ENCODE measurements at regions not wholly inside any gene's neighbourhood (a gene's known extent, or its start where the extent isn't known, plus 50 kb on each side); places are given as distances from the start of the nearest gene placed in this dataset.

DNA sequence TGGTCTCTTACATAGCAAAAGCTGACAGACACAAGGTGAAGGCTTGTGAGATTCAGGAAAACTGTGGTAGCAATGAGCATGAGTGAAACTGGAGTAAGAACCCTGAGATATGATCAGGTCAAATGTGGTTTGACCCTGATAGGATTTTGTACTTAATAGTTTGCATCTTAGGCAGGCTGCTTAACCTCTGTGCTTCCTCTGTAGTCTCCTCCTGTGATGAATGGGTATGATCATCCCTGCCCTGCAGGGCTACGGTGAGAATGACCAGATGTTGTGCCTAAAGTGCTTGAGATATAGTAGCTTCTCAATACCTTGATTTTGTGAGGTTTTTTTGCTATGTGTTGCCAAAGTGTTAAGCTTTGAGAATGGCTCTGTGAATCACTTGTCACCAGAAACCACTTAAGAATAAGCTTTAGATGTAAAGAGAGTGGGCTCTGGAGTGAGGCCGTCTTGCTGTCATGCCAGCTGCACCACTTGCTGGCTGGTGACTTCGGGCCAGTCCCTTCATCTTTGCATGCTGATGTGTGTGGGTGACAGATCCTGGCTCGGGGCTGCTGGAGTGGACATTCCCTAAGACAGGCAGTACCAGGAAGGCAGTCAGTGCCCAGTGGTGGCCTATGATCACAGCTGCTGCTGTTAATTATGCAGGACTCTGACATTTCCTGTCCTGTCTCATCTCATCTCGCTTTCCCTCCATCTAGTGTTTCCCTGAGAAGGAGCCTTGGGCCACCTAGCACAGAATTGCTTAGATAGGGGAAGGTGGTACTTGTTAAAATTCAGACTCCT, 254.7 kb downstream of the NFATC2 start:
- WGBS (ENCODE audit: insufficient coverage), result 66% methylated on average over 4 of the region's 5 CpGs
- Histone ChIP-seq H3K27ac (ENCODE audit: low read depth, low read length) (no peak overlapping the region), H3K9me3 (ENCODE audit: control insufficient read depth, insufficient read depth, low read length) (no peaks in the 10 kb centered on the region), H3K4me1 (ENCODE audit: control insufficient read depth, insufficient read depth, low read length) (no peaks in the 10 kb centered on the region), H3K36me3 (ENCODE audit: control insufficient read depth, insufficient read depth, low read length) (no peaks in the 10 kb centered on the region), H3K27me3 (ENCODE audit: control insufficient read depth, insufficient read depth, low read length) (no peaks in the 10 kb centered on the region), H3K4me3 (ENCODE audit: low read depth, low read length) (no peak overlapping the region)
- DNase-seq (ENCODE audit: low read depth in 4 of 6, low spot score in 6 of 6), result no peak

DNA sequence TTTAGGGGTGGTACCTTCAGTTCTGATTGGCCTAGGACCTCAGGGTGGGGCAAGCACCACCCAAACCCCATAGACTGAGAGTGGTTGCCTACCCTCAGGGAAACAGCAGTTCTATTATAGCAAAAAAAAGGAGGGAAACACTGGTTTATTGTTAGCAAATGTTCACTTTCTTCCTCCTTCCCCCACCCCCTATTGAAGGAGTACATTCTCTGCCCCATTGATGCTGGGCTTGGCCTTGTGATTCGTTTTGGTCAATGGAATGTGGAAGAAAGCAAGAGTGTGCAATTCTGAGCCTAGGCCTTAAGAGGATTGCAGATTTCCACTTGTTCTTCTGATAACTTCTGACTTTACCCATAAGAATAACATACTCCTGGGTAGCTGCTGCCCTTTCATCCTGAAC, 255.8 kb downstream of the NFATC2 start:
- WGBS (ENCODE audit: insufficient coverage), result no CpG with 5 or more reads among the region's 1 CpG
- no peak overlapping the region for H3K27ac ChIP-seq (ENCODE audit: low read depth, low read length)
- H3K4me3 ChIP-seq (ENCODE audit: low read depth, low read length), result no peak overlapping the region

DNA sequence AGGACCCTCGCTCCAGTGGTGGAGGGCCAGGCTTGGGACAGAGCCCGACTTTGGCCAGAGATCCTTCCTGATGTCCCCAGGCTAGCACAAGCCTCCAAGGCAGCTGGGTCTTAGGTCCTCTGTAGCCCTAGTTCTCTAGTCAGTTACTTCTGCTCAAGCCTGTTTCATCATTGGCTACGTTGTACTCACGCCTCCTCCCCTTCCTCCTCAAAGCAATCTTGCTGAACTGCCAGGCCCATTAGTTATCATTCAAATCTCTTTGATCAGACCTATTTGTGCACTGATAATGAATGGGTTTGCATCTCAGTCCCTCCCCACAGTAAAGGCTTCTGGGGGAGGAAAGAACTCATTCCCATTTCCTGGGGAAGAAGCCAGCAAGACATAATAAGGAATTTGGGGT, 256.8 kb downstream of the NFATC2 start:
- Histone ChIP-seq H3K4me1 (ENCODE audit: control insufficient read depth, insufficient read depth, low read length) (no peaks in the 10 kb centered on the region), H3K9me3 (ENCODE audit: control insufficient read depth, insufficient read depth, low read length) (no peaks in the 10 kb centered on the region), H3K4me3 (ENCODE audit: low read depth, low read length) (no peak overlapping the region), H3K36me3 (ENCODE audit: control insufficient read depth, insufficient read depth, low read length) (no peaks in the 10 kb centered on the region), H3K27ac (ENCODE audit: low read depth, low read length) (no peak overlapping the region), H3K27me3 (ENCODE audit: control insufficient read depth, insufficient read depth, low read length) (no peaks in the 10 kb centered on the region)
- 68% methylated on average over 4 of the region's 4 CpGs for WGBS (ENCODE audit: insufficient coverage)
- no peak for DNase-seq (ENCODE audit: low read depth in 4 of 6, low spot score in 6 of 6)

More for the DNA sequence above, 255.8 kb downstream of the NFATC2 start:
- Histone ChIP-seq H3K4me1 (ENCODE audit: control insufficient read depth, insufficient read depth, low read length) (no peaks in the 10 kb centered on the region), H3K27me3 (ENCODE audit: control insufficient read depth, insufficient read depth, low read length) (no peaks in the 10 kb centered on the region), H3K36me3 (ENCODE audit: control insufficient read depth, insufficient read depth, low read length) (no peaks in the 10 kb centered on the region), H3K9me3 (ENCODE audit: control insufficient read depth, insufficient read depth, low read length) (no peaks in the 10 kb centered on the region)
- no peak for DNase-seq (ENCODE audit: low read depth in 4 of 6, low spot score in 6 of 6)

DNA sequence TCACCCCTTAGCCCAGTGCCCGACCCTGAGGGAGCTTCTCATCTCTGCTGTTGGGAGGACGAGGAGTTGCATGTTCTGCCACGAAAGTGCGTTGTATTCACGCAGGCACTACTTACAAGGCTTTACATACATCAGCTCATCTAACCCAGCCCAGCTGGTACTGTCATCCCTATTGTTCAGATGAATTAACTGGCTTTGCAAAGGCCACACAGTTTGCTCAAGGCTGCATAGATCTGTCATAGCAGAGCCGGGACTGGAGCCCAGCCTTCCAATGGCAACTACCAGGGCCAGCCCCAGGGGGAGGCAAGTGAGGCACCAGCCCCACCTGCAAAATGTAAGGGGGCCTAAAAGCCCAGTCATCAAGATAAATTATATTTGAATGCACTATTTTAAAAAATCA, 257.6 kb downstream of the NFATC2 start:
- Histone ChIP-seq H3K4me1 (ENCODE audit: control insufficient read depth, insufficient read depth, low read length) (no peaks in the 10 kb centered on the region), H3K27me3 (ENCODE audit: control insufficient read depth, insufficient read depth, low read length) (no peaks in the 10 kb centered on the region), H3K27ac (ENCODE audit: low read depth, low read length) (no peak overlapping the region), H3K9me3 (ENCODE audit: control insufficient read depth, insufficient read depth, low read length) (no peaks in the 10 kb centered on the region), H3K36me3 (ENCODE audit: control insufficient read depth, insufficient read depth, low read length) (no peaks in the 10 kb centered on the region), H3K4me3 (ENCODE audit: low read depth, low read length) (no peak overlapping the region)
- DNase-seq (ENCODE audit: low read depth in 4 of 6, low spot score in 6 of 6), result peak in 2 of 6 donors; percentile 30
- 61% methylated on average over 3 of the region's 6 CpGs for WGBS (ENCODE audit: insufficient coverage)

DNA sequence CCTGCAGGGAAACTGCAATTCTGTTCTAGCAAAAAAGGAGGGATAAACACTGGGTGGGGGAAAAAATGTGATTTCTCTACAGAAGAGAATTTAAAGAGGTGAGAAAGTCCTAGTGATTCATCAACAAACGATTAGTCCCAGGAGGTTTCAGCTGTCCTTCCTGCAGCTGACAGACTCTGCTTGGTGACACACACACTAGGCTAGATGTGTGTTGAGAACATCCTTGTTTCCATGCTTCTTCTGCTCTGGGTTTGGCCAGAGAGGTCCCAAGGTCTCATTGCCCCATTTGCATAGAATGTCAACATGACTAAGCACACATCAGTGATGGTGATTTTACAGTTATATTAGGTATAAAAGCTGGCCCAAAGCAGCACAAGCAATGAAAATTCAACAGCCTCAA, 258.3 kb downstream of the NFATC2 start:
- DNase-seq (ENCODE audit: low read depth in 4 of 6, low spot score in 6 of 6), result no peak
- H3K27ac ChIP-seq (ENCODE audit: low read depth, low read length), result no peak overlapping the region
- no peaks in the 10 kb centered on the region for H3K27me3 ChIP-seq (ENCODE audit: control insufficient read depth, insufficient read depth, low read length)
- H3K36me3 ChIP-seq (ENCODE audit: control insufficient read depth, insufficient read depth, low read length), result no peaks in the 10 kb centered on the region
- 83% methylated on average over 1 of the region's 1 CpG for WGBS (ENCODE audit: insufficient coverage)
- no peaks in the 10 kb centered on the region for H3K4me1 ChIP-seq (ENCODE audit: control insufficient read depth, insufficient read depth, low read length)
- no peak overlapping the region for H3K4me3 ChIP-seq (ENCODE audit: low read depth, low read length)
- H3K9me3 ChIP-seq (ENCODE audit: control insufficient read depth, insufficient read depth, low read length), result no peaks in the 10 kb centered on the region

DNA sequence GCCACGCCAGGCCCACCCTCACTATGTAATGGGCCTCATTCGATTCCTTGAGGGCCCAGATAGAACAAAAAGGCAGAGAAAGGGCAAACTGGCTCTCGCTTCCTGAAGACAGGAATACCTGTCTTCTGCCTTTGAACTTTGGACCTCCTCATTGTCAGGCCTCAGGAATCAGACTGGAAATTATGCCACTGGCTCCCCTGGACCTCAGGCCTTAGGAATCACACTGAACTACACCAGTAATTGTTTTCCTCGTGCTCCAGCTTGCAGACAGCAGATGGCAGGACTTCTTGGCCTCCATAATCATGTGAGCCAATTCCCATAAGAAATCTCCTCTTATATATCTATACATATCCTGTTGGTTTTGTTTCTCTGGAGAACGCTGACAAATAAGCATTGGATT, 258.6 kb upstream of the KCNG1 start:
- Histone ChIP-seq H3K4me3 (ENCODE audit: low read depth, low read length) (no peak overlapping the region), H3K27ac (ENCODE audit: low read depth, low read length) (no peak overlapping the region), H3K9me3 (ENCODE audit: control insufficient read depth, insufficient read depth, low read length) (no peaks in the 10 kb centered on the region), H3K36me3 (ENCODE audit: control insufficient read depth, insufficient read depth, low read length) (no peaks in the 10 kb centered on the region), H3K27me3 (ENCODE audit: control insufficient read depth, insufficient read depth, low read length) (no peaks in the 10 kb centered on the region), H3K4me1 (ENCODE audit: control insufficient read depth, insufficient read depth, low read length) (no peaks in the 10 kb centered on the region)
- WGBS (ENCODE audit: insufficient coverage), result 96% methylated on average over 4 of the region's 5 CpGs
- DNase-seq (ENCODE audit: low read depth in 4 of 6, low spot score in 6 of 6), result no peak

DNA sequence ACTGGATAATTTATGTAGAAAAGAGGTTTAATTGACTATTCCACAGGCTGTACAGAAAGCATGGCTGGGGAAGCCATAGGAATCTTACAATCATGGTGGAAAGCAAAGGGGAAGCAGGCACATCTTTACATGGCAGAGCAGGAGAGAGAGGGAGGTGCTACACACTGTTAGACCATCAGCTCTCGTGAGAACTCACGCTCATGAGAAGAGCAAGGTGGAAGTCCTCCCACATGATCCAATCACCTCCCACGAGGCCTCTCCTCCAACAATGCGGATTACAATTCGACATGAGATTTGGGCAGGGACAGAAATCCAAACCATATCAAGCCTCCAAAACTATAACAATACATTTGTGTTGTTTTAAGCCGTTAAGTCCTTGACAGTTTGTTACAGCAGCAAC, 257.1 kb upstream of the KCNG1 start:
- H3K27ac ChIP-seq (ENCODE audit: low read depth, low read length), result no peak overlapping the region
- H3K9me3 ChIP-seq (ENCODE audit: control insufficient read depth, insufficient read depth, low read length), result no peaks in the 10 kb centered on the region
- H3K27me3 ChIP-seq (ENCODE audit: control insufficient read depth, insufficient read depth, low read length), result no peaks in the 10 kb centered on the region
- no peaks in the 10 kb centered on the region for H3K36me3 ChIP-seq (ENCODE audit: control insufficient read depth, insufficient read depth, low read length)
- no peak overlapping the region for H3K4me3 ChIP-seq (ENCODE audit: low read depth, low read length)
- H3K4me1 ChIP-seq (ENCODE audit: control insufficient read depth, insufficient read depth, low read length), result no peaks in the 10 kb centered on the region
- DNase-seq (ENCODE audit: low read depth in 4 of 6, low spot score in 6 of 6), result no peak
- 94% methylated on average over 5 of the region's 6 CpGs for WGBS (ENCODE audit: insufficient coverage)

DNA sequence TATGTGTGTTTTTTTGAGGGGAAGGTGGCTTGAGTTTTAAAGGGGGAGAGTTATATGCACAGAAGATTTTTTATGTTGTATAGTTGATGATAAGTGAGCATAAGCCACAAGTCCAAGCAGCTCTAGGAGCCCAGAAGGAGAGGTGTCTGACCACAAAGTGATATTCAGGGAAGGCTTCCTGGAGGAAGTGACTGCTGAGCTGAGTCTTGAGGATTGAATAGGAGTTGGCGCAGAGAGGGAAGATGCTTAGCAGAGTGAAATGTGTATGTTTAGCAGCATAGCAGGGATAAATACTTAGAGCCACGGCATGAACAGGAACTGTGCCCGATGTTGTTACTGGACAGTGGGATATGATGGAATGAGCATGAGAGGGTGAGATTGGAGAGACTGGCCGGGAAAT, 255.1 kb upstream of the KCNG1 start:
- Histone ChIP-seq H3K27me3 (ENCODE audit: control insufficient read depth, insufficient read depth, low read length) (no peaks in the 10 kb centered on the region), H3K4me3 (ENCODE audit: low read depth, low read length) (no peak overlapping the region), H3K4me1 (ENCODE audit: control insufficient read depth, insufficient read depth, low read length) (no peaks in the 10 kb centered on the region), H3K36me3 (ENCODE audit: control insufficient read depth, insufficient read depth, low read length) (no peaks in the 10 kb centered on the region), H3K27ac (ENCODE audit: low read depth, low read length) (no peak overlapping the region), H3K9me3 (ENCODE audit: control insufficient read depth, insufficient read depth, low read length) (no peaks in the 10 kb centered on the region)
- WGBS (ENCODE audit: insufficient coverage), result 100% methylated on average over 3 of the region's 4 CpGs
- no peak for DNase-seq (ENCODE audit: low read depth in 4 of 6, low spot score in 6 of 6)

DNA sequence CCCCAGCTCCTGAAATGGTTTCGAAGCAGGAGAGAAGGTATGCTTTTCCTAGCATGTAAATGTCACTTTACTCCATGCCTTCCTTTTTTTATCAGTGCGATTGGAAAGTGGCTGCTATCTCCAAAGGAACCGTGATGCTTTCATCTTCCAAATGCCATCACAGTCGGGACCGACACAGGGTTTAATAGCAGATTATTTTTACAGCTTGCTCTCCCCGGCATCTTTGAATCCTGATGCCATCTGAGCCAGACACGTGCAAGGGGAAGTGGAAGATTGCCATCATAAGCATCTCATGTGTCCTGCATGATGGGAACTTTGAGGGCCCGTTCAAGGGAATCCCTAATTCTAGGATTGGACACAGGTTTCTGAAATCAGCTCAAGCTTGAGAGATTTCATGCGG, 253.4 kb upstream of the KCNG1 start:
- peak in 2 of 6 donors; percentile 40 to 74 for DNase-seq (ENCODE audit: low read depth in 4 of 6, low spot score in 6 of 6)
- Histone ChIP-seq H3K9me3 (ENCODE audit: control insufficient read depth, insufficient read depth, low read length) (no peaks in the 10 kb centered on the region), H3K4me3 (ENCODE audit: low read depth, low read length) (no peak overlapping the region), H3K36me3 (ENCODE audit: control insufficient read depth, insufficient read depth, low read length) (no peaks in the 10 kb centered on the region), H3K27ac (ENCODE audit: low read depth, low read length) (no peak overlapping the region), H3K4me1 (ENCODE audit: control insufficient read depth, insufficient read depth, low read length) (no peaks in the 10 kb centered on the region), H3K27me3 (ENCODE audit: control insufficient read depth, insufficient read depth, low read length) (no peaks in the 10 kb centered on the region)
- WGBS (ENCODE audit: insufficient coverage), result 62% methylated on average over 8 of the region's 9 CpGs

DNA sequence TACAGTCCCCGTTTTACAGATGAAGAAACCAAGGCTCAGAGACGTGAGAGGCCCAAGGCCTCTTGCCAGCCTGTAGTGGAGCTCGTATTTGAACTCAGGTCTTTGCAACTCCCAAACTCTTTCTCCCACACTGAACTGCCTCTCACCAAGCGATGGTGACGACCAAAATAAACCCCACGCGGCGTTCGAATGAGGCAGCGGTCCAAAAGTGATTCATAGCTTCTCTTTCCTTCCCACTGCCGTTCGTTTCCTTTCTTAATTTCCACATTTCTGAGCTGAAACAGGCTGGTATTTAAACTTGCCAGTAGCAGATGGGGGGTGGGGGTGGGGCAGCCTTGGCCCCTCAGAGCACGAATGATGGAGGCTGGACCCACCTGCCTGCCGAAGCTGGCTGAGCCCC, 252.9 kb upstream of the KCNG1 start:
- no peak overlapping the region for H3K27ac ChIP-seq (ENCODE audit: low read depth, low read length)
- no peaks in the 10 kb centered on the region for H3K4me1 ChIP-seq (ENCODE audit: control insufficient read depth, insufficient read depth, low read length)
- 55% methylated on average over 10 of the region's 14 CpGs for WGBS (ENCODE audit: insufficient coverage)
- H3K9me3 ChIP-seq (ENCODE audit: control insufficient read depth, insufficient read depth, low read length), result no peaks in the 10 kb centered on the region
- H3K27me3 ChIP-seq (ENCODE audit: control insufficient read depth, insufficient read depth, low read length), result no peaks in the 10 kb centered on the region
- peak in 1 of 6 donors; percentile 85 for DNase-seq (ENCODE audit: low read depth in 4 of 6, low spot score in 6 of 6)
- no peaks in the 10 kb centered on the region for H3K36me3 ChIP-seq (ENCODE audit: control insufficient read depth, insufficient read depth, low read length)
- no peak overlapping the region for H3K4me3 ChIP-seq (ENCODE audit: low read depth, low read length)

All from spinal cord (tissue), 9 donors.